IMR-90 (cell line): ENCODE measurements at regions not wholly inside any gene's neighbourhood (a gene's known extent, or its start where the extent isn't known, plus 50 kb on each side); places are given as distances from the start of the nearest gene placed in this dataset.

Experiments used
- ATAC-seq: fragments of 200-7000 bp; cut with Tn5 transposase; 2 replicates; pipeline ENCODE4 v1.9.1; 2020; ENCODE audit warnings: low read depth, mild to moderate bottlenecking, moderate library complexity
- BruUV-seq: library from RNA; stranded (reverse); fragments of 400-500 nt; replicated peaks from 2 replicates; lab custom pipeline; 2021; lab: Mats Ljungman, UMichigan
- CTCF ChIA-PET: fragments of 300-600 bp; formaldehyde crosslinking; extraction: SDS; loops from one replicate; lab custom pipeline; 2021; ENCODE audit warnings: antibody characterized with exemption; lab: Yijun Ruan, JAX
- POLR2A ChIA-PET: fragments of 300-600 bp; sonication (Branson Sonifier 250); formaldehyde crosslinking; loops from one replicate; lab custom pipeline; 2022; ENCODE audit warnings: antibody characterized with exemption; ENCODE audit not compliant: unreplicated experiment; lab: Charles Lee
- DNase-seq: peaks from one replicate; pipeline ENCODE4 v3.0.0; 2013
- H2AFZ ChIP-seq: replicated peaks from 2 replicates; pipeline ENCODE3; 2013; ENCODE audit warnings: low read length, mild to moderate bottlenecking; ENCODE audit not compliant: poor library complexity
- H2AK5ac ChIP-seq: 2 replicates; pipeline ENCODE4 v1.6.1; 2013; ENCODE audit warnings: low read depth, low read length, inconsistent platforms
- H2AK9ac ChIP-seq: replicated peaks from 2 replicates; pipeline ENCODE3; 2013; ENCODE audit warnings: mild to moderate bottlenecking, low read depth, low read length, moderate library complexity; ENCODE audit not compliant: poor library complexity
- H2BK120ac ChIP-seq: 2 replicates; pipeline ENCODE4 v1.6.1; 2013; ENCODE audit warnings: low read depth, low read length, inconsistent platforms
- H2BK15ac ChIP-seq: 3 replicates; pipeline ENCODE4 v1.6.1; 2013; ENCODE audit warnings: low read depth, low read length, inconsistent platforms
- H2BK20ac ChIP-seq: 2 replicates; pipeline ENCODE4 v1.6.1; 2013; ENCODE audit warnings: low read depth, mild to moderate bottlenecking, inconsistent platforms, low read length, moderate library complexity
- H2BK5ac ChIP-seq: 2 replicates; pipeline ENCODE4 v1.6.1; 2013; ENCODE audit warnings: mild to moderate bottlenecking, low read depth, low read length, inconsistent platforms; ENCODE audit not compliant: poor library complexity, severe bottlenecking
- H3K14ac ChIP-seq: replicated peaks from 2 replicates; pipeline ENCODE4 v1.6.1; 2013; ENCODE audit warnings: low read depth, low read length, inconsistent platforms
- H3K18ac ChIP-seq: 2 replicates; pipeline ENCODE4 v1.6.1; 2013; ENCODE audit warnings: low read depth, low read length, control low read depth
- H3K23ac ChIP-seq: 2 replicates; pipeline ENCODE4 v1.6.1; 2013; ENCODE audit warnings: low read depth, low read length, inconsistent platforms
- H3K27ac ChIP-seq: 2 replicates; pipeline ENCODE4 v1.5.1; 2013; ENCODE audit warnings: mild to moderate bottlenecking, control low read depth, low read length; ENCODE audit not compliant: insufficient read depth
- H3K27me3 ChIP-seq: 2 replicates; pipeline ENCODE4 v1.6.1; 2013; ENCODE audit warnings: low read length; ENCODE audit not compliant: control insufficient read depth, insufficient read depth
- H3K36me3 ChIP-seq: 2 replicates; pipeline ENCODE4 v1.6.1; 2013; ENCODE audit warnings: low read length, mixed read lengths; ENCODE audit not compliant: control insufficient read depth, insufficient read depth
- H3K4ac ChIP-seq: 2 replicates; pipeline ENCODE4 v1.6.1; 2013; ENCODE audit warnings: low read depth, low read length, inconsistent platforms
- H3K4me1 ChIP-seq: 2 replicates; pipeline ENCODE4 v1.6.1; 2013; ENCODE audit warnings: low read length, mixed read lengths; ENCODE audit not compliant: control insufficient read depth, insufficient read depth
- H3K4me2 ChIP-seq: 2 replicates; pipeline ENCODE4 v1.6.1; 2013; ENCODE audit warnings: low read depth, mild to moderate bottlenecking, control low read depth, low read length, moderate library complexity
- H3K4me3 ChIP-seq: 2 replicates; pipeline ENCODE4 v1.5.1; 2013; ENCODE audit warnings: low read depth, mild to moderate bottlenecking, control low read depth, low read length, moderate library complexity; ENCODE audit not compliant: insufficient read depth
- H3K56ac ChIP-seq: 2 replicates; pipeline ENCODE4 v1.6.1; 2013; ENCODE audit warnings: low read length, inconsistent platforms; ENCODE audit not compliant: insufficient read depth; ENCODE audit errors: extremely low read depth
- H3K79me1 ChIP-seq, 2 experiments: 2 replicates each; pipeline ENCODE4 v1.6.1; 2013; ENCODE audit warnings: low read length in 2 of 2, inconsistent platforms in 1 of 2, low read depth in 1 of 2
- H3K9ac ChIP-seq: 2 replicates; pipeline ENCODE4 v1.6.1; 2013; ENCODE audit warnings: low read depth, low read length, control low read depth
- H3K9me1 ChIP-seq: 2 replicates; pipeline ENCODE4 v1.6.1; 2013; ENCODE audit warnings: low read length, inconsistent platforms; ENCODE audit not compliant: insufficient read depth
- H3K9me3 ChIP-seq: 2 replicates; pipeline ENCODE4 v1.6.1; 2013; ENCODE audit warnings: low read length; ENCODE audit not compliant: control insufficient read depth, insufficient read depth
- H4K20me1 ChIP-seq: 2 replicates; pipeline ENCODE4 v1.6.1; 2013; ENCODE audit warnings: low read length, inconsistent platforms; ENCODE audit not compliant: insufficient read depth
- H4K5ac ChIP-seq: 2 replicates; pipeline ENCODE4 v1.6.1; 2013; ENCODE audit warnings: mild to moderate bottlenecking, low read depth, low read length, control low read depth
- H4K8ac ChIP-seq, 2 experiments: 2 replicates each; pipeline ENCODE4 v1.6.1; 2013; ENCODE audit warnings: low read depth in 2 of 2, low read length in 2 of 2, control low read depth in 1 of 2, inconsistent platforms in 1 of 2
- H4K91ac ChIP-seq: 2 replicates; pipeline ENCODE4 v1.6.1; 2013; ENCODE audit warnings: low read depth, low read length, inconsistent platforms; ENCODE audit not compliant: insufficient read depth
- BHLHE40 ChIP-seq: fragments of 150-350 bp; IDR thresholded peaks from 2 replicates; pipeline ENCODE4 v1.6.1; 2016; ENCODE audit warnings: mild to moderate bottlenecking, low read depth, low read length
- CEBPB ChIP-seq: IDR thresholded peaks from 2 replicates; pipeline ENCODE4 v1.6.1; 2012; ENCODE audit warnings: low read depth, low read length, improper control_type of control experiment
- CHD1 ChIP-seq: IDR thresholded peaks from 2 replicates; pipeline ENCODE4 v1.6.1; 2012; ENCODE audit warnings: low read depth, low read length, improper control_type of control experiment
- FOS ChIP-seq: fragments of 150-350 bp; IDR thresholded peaks from 2 replicates; pipeline ENCODE4 v1.6.1; 2016; ENCODE audit warnings: low read depth, low read length
- MAZ ChIP-seq: IDR thresholded peaks from 2 replicates; pipeline ENCODE4 v1.6.1; 2012; ENCODE audit warnings: low read depth, mild to moderate bottlenecking, low read length, improper control_type of control experiment, moderate library complexity, borderline replicate concordance
- MXI1 ChIP-seq: IDR thresholded peaks from 2 replicates; pipeline ENCODE4 v1.6.1; 2012; ENCODE audit warnings: low read depth, mild to moderate bottlenecking, low read length, moderate library complexity, borderline replicate concordance
- NFE2L2 ChIP-seq: fragments of 150-350 bp; IDR thresholded peaks from 2 replicates; pipeline ENCODE4 v1.6.1; 2016; ENCODE audit warnings: low read depth, mild to moderate bottlenecking, low read length
- POLR2A ChIP-seq: IDR thresholded peaks from 2 replicates; pipeline ENCODE4 v1.6.1; 2012; ENCODE audit warnings: mild to moderate bottlenecking, low read depth, low read length
- RAD21 ChIP-seq: IDR thresholded peaks from 2 replicates; pipeline ENCODE4 v1.6.1; 2012; ENCODE audit warnings: low read length, improper control_type of control experiment
- RCOR1 ChIP-seq: IDR thresholded peaks from 2 replicates; pipeline ENCODE4 v1.6.1; 2012; ENCODE audit warnings: mild to moderate bottlenecking, low read length, improper control_type of control experiment; ENCODE audit not compliant: insufficient replicate concordance
- RFX5 ChIP-seq: IDR thresholded peaks from 2 replicates; pipeline ENCODE4 v1.8.0; 2012; ENCODE audit warnings: low read depth, mild to moderate bottlenecking, low read length, moderate library complexity
- SMC3 ChIP-seq: fragments of 150-350 bp; IDR thresholded peaks from 2 replicates; pipeline ENCODE4 v1.6.1; 2016; ENCODE audit warnings: low read depth, mild to moderate bottlenecking, antibody characterized with exemption, low read length, moderate library complexity
- WGBS, 2 experiments: methylation state at CpG; one replicate each; pipeline versions ENCODE4 v1.1.5 to v1.1.7; 2013; ENCODE audit warnings: missing lambda C conversion rate in 2 of 2; ENCODE audit not compliant: insufficient read length in 1 of 2; ENCODE audit errors: extremely low coverage in 2 of 2; 5-methylcytosine and 5-hydroxymethylcytosine counted together
- dilution Hi-C: fragments of 300-500 bp; cut with HindIII; formaldehyde crosslinking; loops from one replicate; pipeline ENCODE4 v1.14.3; 2018; ENCODE audit warnings: low sequenced_read_pairs; ENCODE audit not compliant: unreplicated experiment
- in situ Hi-C: fragments of 300-500 bp; cut with MboI; formaldehyde crosslinking; loops from 3 replicates; pipeline ENCODE4 v1.14.3; 2019; ENCODE audit warnings: low sequenced_read_pairs, inconsistent platforms, mixed read lengths
- intact Hi-C: fragments of 100-400 bp; cut with micrococcal nuclease; formaldehyde crosslinking; loops from 2 replicates; pipeline ENCODE4 v1.10.0; 2022
- TF ChIP-seq, protein P1 (sequence below): fragments of 150-350 bp; IDR thresholded peaks from 2 replicates; pipeline ENCODE4 v1.6.1; 2017; ENCODE audit warnings: mild to moderate bottlenecking, antibody characterized with exemption, low read length, low read depth

DNA sequence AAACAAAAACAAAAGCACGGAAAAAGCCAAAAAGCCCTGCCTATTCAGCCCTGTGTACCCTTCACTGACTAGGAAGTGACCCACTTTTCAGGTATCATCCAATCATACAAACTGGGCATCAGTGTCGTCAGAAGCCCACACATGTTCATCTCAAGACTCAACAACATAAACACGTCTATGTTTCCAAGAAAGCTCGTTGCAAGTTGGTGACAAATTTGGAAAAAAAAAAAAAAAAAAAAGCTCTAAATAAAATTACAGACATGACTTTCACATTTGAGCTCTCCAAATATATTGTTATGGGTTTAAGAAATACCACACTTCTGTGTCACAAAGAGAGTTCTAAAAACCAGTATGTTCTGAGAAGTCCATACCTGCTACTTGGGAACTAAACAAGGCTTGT, 204.7 kb upstream of the KLF14 start:
- Histone ChIP-seq H3K18ac (peak overlapping the region; percentile 88; the same call in 1 of the 2 replicates), H3K23ac (peak overlapping the region; percentile 78), H4K5ac (peak overlapping the region; percentile 56; the same call in 1 of the 2 replicates), H2BK15ac (peak overlapping the region; percentile 47; the same call in 1 of the 3 replicates), H3K4ac (peak overlapping the region; percentile 80; the same call in 1 of the 2 replicates), H3K79me1 (peaks cover 7 to 47% of the 10 kb centered on the region in 2 experiments), H2AK9ac (no peak overlapping the region), H3K4me2 (peak overlapping the region; percentile 82), H4K20me1 (peaks cover 32% of the 10 kb centered on the region; the same call in 1 of the 2 replicates), H2BK5ac (peak overlapping the region; percentile 90), H2AFZ (no peak overlapping the region), H2BK20ac (peak overlapping the region; percentile 69; the same call in 1 of the 2 replicates), H3K4me3 (no peak overlapping the region), H3K14ac (peak overlapping the region; percentile 82), H3K36me3 (peaks cover 10% of the 10 kb centered on the region), H3K4me1 (peaks cover 9% of the 10 kb centered on the region), H3K9me3 (no peaks in the 10 kb centered on the region), H3K56ac (no peak overlapping the region), H3K9me1 (peaks cover 20% of the 10 kb centered on the region), H3K27ac (peak overlapping the region; percentile 80; the same call in 1 of the 2 replicates), H4K8ac (peak overlapping the region; percentile 22 to 31; a peak in 1 of 4 replicates), H3K27me3 (no peaks in the 10 kb centered on the region), H4K91ac (peak overlapping the region; percentile 40; the same call in 1 of the 2 replicates), H2AK5ac (peak overlapping the region; percentile 95), H3K9ac (peak overlapping the region; percentile 58; the same call in 1 of the 2 replicates), H2BK120ac (peak overlapping the region; percentile 59)
- in situ Hi-C loops (no loop called here), intact Hi-C loops (no loop called here), dilution Hi-C loops (no loop called here)
- ChIA-PET CTCF (interaction anchor here (0.6 to 1.9 kb wide), 5 partner anchors 9 to 901 kb away, joined by 3 to 10 read pairs (median 4); no protein-coding TSS in a partner anchor), POLR2A (interaction anchor here (0.6 to 0.7 kb wide), 2 partner anchors 25 to 34 kb away, joined by 3 to 5 read pairs; no protein-coding TSS in a partner anchor)
- ATAC-seq (no peak), DNase-seq (no peak)
- WGBS, 2 experiments: no CpG with 5 or more reads among the region's 4 CpGs
- BruUV-seq: no TSS peak
- TF ChIP-seq RAD21 (no peak), MAZ (no peak), FOS (no peak), NFE2L2 (no peak), POLR2A (no peak), BHLHE40 (no peak), MXI1 (no peak), CHD1 (no peak), RCOR1 (no peak), SMC3 (no peak), CEBPB (no peak), RFX5 (no peak)
- TF ChIP-seq, protein P1, sequence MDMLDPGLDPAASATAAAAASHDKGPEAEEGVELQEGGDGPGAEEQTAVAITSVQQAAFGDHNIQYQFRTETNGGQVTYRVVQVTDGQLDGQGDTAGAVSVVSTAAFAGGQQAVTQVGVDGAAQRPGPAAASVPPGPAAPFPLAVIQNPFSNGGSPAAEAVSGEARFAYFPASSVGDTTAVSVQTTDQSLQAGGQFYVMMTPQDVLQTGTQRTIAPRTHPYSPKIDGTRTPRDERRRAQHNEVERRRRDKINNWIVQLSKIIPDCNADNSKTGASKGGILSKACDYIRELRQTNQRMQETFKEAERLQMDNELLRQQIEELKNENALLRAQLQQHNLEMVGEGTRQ: no peak
